ENCODE measurements at regions not wholly inside any gene's neighbourhood (a gene's known extent, or its start where the extent isn't known, plus 50 kb on each side); places are given as distances from the start of the nearest gene placed in this dataset. TPM values are rescaled to one million over a fixed set of nuclear protein-coding genes. Genes with fewer than 3 reads are reported as not detected.

GRCh38 chr15:24621630-24622215 lies 53.9 kb upstream of the NPAP1 start:
- no peak overlapping the region for H3K4me3 ChIP-seq
- ATAC-seq (no peak), FAIRE-seq (no peak), DNase-seq (ENCODE audit: low read depth, low spot score) (no peak)
- H3K27me3 ChIP-seq (replicated peaks in 1 of 2; ENCODE audit: control insufficient read depth in 2 of 2, insufficient read depth in 2 of 2, low read length in 1 of 2), result no peaks in the 10 kb centered on the region
- TF ChIP-seq DPF2 (IDR thresholded peaks at IDR 0.05) (no peak), CREB1 (IDR thresholded peaks at IDR 0.05; ENCODE audit: low read depth) (no peak)
- TF ChIP-seq, protein P1, sequence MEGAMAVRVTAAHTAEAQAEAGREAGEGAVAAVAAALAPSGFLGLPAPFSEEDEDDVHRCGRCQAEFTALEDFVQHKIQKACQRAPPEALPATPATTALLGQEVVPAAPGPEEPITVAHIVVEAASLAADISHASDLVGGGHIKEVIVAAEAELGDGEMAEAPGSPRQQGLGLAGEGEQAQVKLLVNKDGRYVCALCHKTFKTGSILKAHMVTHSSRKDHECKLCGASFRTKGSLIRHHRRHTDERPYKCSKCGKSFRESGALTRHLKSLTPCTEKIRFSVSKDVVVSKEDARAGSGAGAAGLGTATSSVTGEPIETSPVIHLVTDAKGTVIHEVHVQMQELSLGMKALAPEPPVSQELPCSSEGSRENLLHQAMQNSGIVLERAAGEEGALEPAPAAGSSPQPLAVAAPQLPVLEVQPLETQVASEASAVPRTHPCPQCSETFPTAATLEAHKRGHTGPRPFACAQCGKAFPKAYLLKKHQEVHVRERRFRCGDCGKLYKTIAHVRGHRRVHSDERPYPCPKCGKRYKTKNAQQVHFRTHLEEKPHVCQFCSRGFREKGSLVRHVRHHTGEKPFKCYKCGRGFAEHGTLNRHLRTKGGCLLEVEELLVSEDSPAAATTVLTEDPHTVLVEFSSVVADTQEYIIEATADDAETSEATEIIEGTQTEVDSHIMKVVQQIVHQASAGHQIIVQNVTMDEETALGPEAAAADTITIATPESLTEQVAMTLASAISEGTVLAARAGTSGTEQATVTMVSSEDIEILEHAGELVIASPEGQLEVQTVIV (IDR thresholded peaks at IDR 0.05; ENCODE audit: borderline replicate concordance, partially characterized antibody), result no peak
- intact Hi-C loops (cut with micrococcal nuclease; ENCODE audit: unreplicated experiment) (no loop called here), in situ Hi-C loops (cut with MboI) (no loop called here)
- no peak overlapping the region for H3K4me2 ChIP-seq (ENCODE audit: control insufficient read depth, insufficient read depth)
- no peaks in the 10 kb centered on the region for H4K20me1 ChIP-seq (ENCODE audit: control insufficient read depth, insufficient read depth)
- H3K9ac ChIP-seq (ENCODE audit: control insufficient read depth, insufficient read depth, low read length), result no peak overlapping the region
- H3K36me3 ChIP-seq (ENCODE audit: control insufficient read depth in 2 of 2, insufficient read depth in 2 of 2, low read length in 1 of 2), result no peaks in the 10 kb centered on the region
- RAD21 ChIA-PET (ENCODE audit: unreplicated experiment), result no interaction called here
- CTCF ChIA-PET, result no interaction called here
- no peak overlapping the region for H3K27ac ChIP-seq (ENCODE audit: control insufficient read depth, insufficient read depth)
- WGBS (ENCODE audit: insufficient coverage, insufficient replicate concordance, low lambda C conversion rate, missing lambda C conversion rate), result 24% methylated on average over 3 of the region's 3 CpGs
- no TSS peak for BruUV-seq (replicated peaks)
- H2AFZ ChIP-seq (ENCODE audit: control insufficient read depth, low read depth, low read length), result no peak overlapping the region
- no peaks in the 10 kb centered on the region for H3K4me1 ChIP-seq (ENCODE audit: control insufficient read depth, insufficient read depth, low read length)
- SMC1A ChIA-PET (ENCODE audit: uncharacterized antibody, unreplicated experiment), result no interaction called here
- no peaks in the 10 kb centered on the region; the same call in 2 of the 3 replicates for H3K9me3 ChIP-seq (replicated peaks; ENCODE audit: control insufficient read depth, insufficient read depth, low read length)
- no peaks in the 10 kb centered on the region for H3K79me2 ChIP-seq (ENCODE audit: control insufficient read depth, insufficient read depth, low read length)
- POLR2A ChIA-PET, result no interaction called here

Small RNAs in the stretch of these regions (small RNA-seq; reads per million reads assigned to genes)
- gene RNU6-741P, result not detected

All from GM12878 (cell line).